K562 (cell line): ENCODE measurements at regions not wholly inside any gene's neighbourhood (a gene's known extent, or its start where the extent isn't known, plus 50 kb on each side); places are given as distances from the start of the nearest gene placed in this dataset.

Source experiments
- ATAC-seq: fragments of 200-7000 bp; cut with Tn5 transposase; 3 replicates; pipeline ENCODE4 v1.9.1; 2020; ENCODE audit warnings: moderate library complexity
- BruUV-seq: library from RNA; stranded (reverse); fragments of 400-500 nt; replicated peaks from 2 replicates; lab custom pipeline; 2021; lab: Mats Ljungman, UMichigan
- CTCF ChIA-PET: fragments of 300-600 bp; formaldehyde crosslinking; extraction: SDS; loops from one replicate; lab custom pipeline; 2021; ENCODE audit warnings: low intra/inter-chr PET ratio; lab: Yijun Ruan, JAX
- POLR2A ChIA-PET: fragments of 300-600, 350-650 bp; sonication (Branson Sonifier 250); formaldehyde crosslinking; extraction: SDS; loops from one replicate; lab custom pipeline; 2021; ENCODE audit warnings: antibody characterized with exemption, inconsistent platforms; lab: Yijun Ruan, JAX
- DNase-seq, 4 experiments: peaks; one replicate each; pipeline versions ENCODE4 v3.0.0 to v3.0.0-alpha.2; 2011 to 2018; ENCODE audit warnings: low spot score in 3 of 4, mixed read lengths in 3 of 4; ENCODE audit errors: extremely low read depth in 1 of 4
- FAIRE-seq: peaks from 2 replicates; lab custom pipeline; 2011; peaks lifted over from hg19 to GRCh38; lab: Jason Lieb, UNC
- H2AFZ ChIP-seq: 2 replicates; pipeline ENCODE4 v1.6.0; 2011; ENCODE audit warnings: low read depth, low read length, control low read depth, inconsistent platforms
- H3K27ac ChIP-seq: fragments of 200-600 bp; 3 replicates; pipeline ENCODE4 v1.8.0; 2011; ENCODE audit warnings: low read depth, mild to moderate bottlenecking, control low read depth, inconsistent platforms, low read length, moderate library complexity, mixed read lengths; ENCODE audit errors: extremely low read depth
- H3K27me3 ChIP-seq, 2 experiments: fragments of 300-600 bp in 1 of 2; 2 replicates in 1 of 2; 3 replicates in 1 of 2; pipeline versions ENCODE4 v1.6.0 to v1.8.0; 2011; ENCODE audit warnings: inconsistent platforms in 2 of 2, low read length in 2 of 2, mild to moderate bottlenecking in 1 of 2, mixed read lengths in 1 of 2, moderate library complexity in 1 of 2; ENCODE audit not compliant: control insufficient read depth in 2 of 2, insufficient read depth in 2 of 2
- H3K36me3 ChIP-seq: fragments of 300-600 bp; 3 replicates; pipeline ENCODE4 v1.8.0; 2011; ENCODE audit warnings: mild to moderate bottlenecking, low read length, inconsistent platforms; ENCODE audit not compliant: control insufficient read depth, insufficient read depth
- H3K4me1 ChIP-seq, 2 experiments: fragments of 200-600 bp in 1 of 2; replicated peaks in 1 of 2; 2 replicates in 1 of 2; 3 replicates in 1 of 2; pipeline versions ENCODE4 v1.5.1 to v1.8.0; 2011; ENCODE audit warnings: inconsistent platforms in 2 of 2, low read length in 2 of 2, mild to moderate bottlenecking in 1 of 2, mixed read lengths in 1 of 2, moderate library complexity in 1 of 2; ENCODE audit not compliant: control insufficient read depth in 2 of 2, insufficient read depth in 2 of 2
- H3K4me2 ChIP-seq: 2 replicates; pipeline ENCODE4 v1.6.1; 2011; ENCODE audit warnings: low read length, control low read depth, inconsistent platforms, mixed read lengths; ENCODE audit not compliant: insufficient read depth
- H3K4me3 ChIP-seq: fragments of 200-600 bp; sonication (generic), shearing (Covaris generic); 2 replicates; pipeline ENCODE4 v1.5.1; 2016; ENCODE audit warnings: control low read depth, inconsistent platforms
- H3K79me2 ChIP-seq: fragments of 200-600 bp; 3 replicates; pipeline ENCODE4 v1.8.0; 2011; ENCODE audit warnings: low read length, inconsistent platforms; ENCODE audit not compliant: control insufficient read depth, insufficient read depth
- H3K9ac ChIP-seq, 2 experiments: 2 replicates each; pipeline versions ENCODE4 v1.6.0 to v1.6.1; 2011; ENCODE audit warnings: low read depth in 2 of 2, low read length in 2 of 2, control low read depth in 1 of 2, inconsistent platforms in 1 of 2, mild to moderate bottlenecking in 1 of 2, mixed read lengths in 1 of 2; ENCODE audit not compliant: insufficient read depth in 1 of 2
- H3K9me1 ChIP-seq: one replicate; pipeline ENCODE4 v1.6.0; 2011; ENCODE audit warnings: inconsistent platforms, mild to moderate bottlenecking, low read length, moderate library complexity; ENCODE audit not compliant: control insufficient read depth, insufficient read depth
- H3K9me3 ChIP-seq: replicated peaks from 2 replicates; pipeline ENCODE4 v1.5.1; 2011; ENCODE audit warnings: low read depth, low read length, inconsistent platforms; ENCODE audit not compliant: control insufficient read depth, insufficient read depth
- H4K20me1 ChIP-seq: replicated peaks from 2 replicates; pipeline ENCODE4 v1.6.1; 2011; ENCODE audit warnings: low read length, inconsistent platforms, mixed read lengths; ENCODE audit not compliant: control insufficient read depth, insufficient read depth
- ATF1 ChIP-seq, 2 experiments: fragments of 450-650 bp in 1 of 2; IDR thresholded peaks; 2 replicates each; pipeline ENCODE4 v1.6.1; 2016; ENCODE audit warnings: missing compliant biosample characterization in 1 of 2, missing genetic modification characterization in 1 of 2
- FOSL1 ChIP-seq: fragments of 200-800 bp; sonication (Bioruptor generic); conservative IDR thresholded peaks from 2 replicates; pipeline ENCODE4 v1.6.1; 2016; ENCODE audit warnings: missing genetic modification characterization, missing compliant biosample characterization
- GABPB2 ChIP-seq: fragments of 250-450 bp; sonication (Bioruptor Pico); conservative IDR thresholded peaks from 2 replicates; pipeline ENCODE4 v1.5.1; 2021; ENCODE audit warnings: mild to moderate bottlenecking
- GATA2 ChIP-seq: sonication (generic); formaldehyde crosslinking; IDR thresholded peaks from 2 replicates; pipeline ENCODE4 v1.4.0; 2020; ENCODE audit warnings: mild to moderate bottlenecking, missing genetic modification reagents
- MCM7 ChIP-seq, 2 experiments: fragments of 450-650 bp; IDR thresholded peaks; 2 replicates each; pipeline ENCODE4 v1.6.1; 2016 to 2018
- NFYB ChIP-seq: IDR thresholded peaks from 2 replicates; pipeline ENCODE4 v1.6.1; 2011; ENCODE audit warnings: mild to moderate bottlenecking, moderate library complexity; ENCODE audit not compliant: insufficient read length; ENCODE audit errors: extremely low read depth
- NRF1 ChIP-seq, 2 experiments: fragments of 450-650 bp; IDR thresholded peaks in 1 of 2; conservative IDR thresholded peaks in 1 of 2; 2 replicates each; pipeline ENCODE4 v1.6.1; 2014; ENCODE audit warnings: mild to moderate bottlenecking in 2 of 2
- SNIP1 ChIP-seq: fragments of 450-650 bp; IDR thresholded peaks from 2 replicates; pipeline ENCODE4 v1.7.1; 2017; ENCODE audit warnings: low read depth, mild to moderate bottlenecking
- SPI1 ChIP-seq: IDR thresholded peaks from 2 replicates; pipeline ENCODE4 v1.6.1; 2011; ENCODE audit warnings: low read depth, low read length, control low read depth, borderline replicate concordance
- TBP ChIP-seq: optimal IDR thresholded peaks from 2 replicates; pipeline ENCODE3; 2011; ENCODE audit warnings: low read depth, low read length, improper control_type of control experiment
- ZNF696 ChIP-seq: fragments of 250-450 bp; sonication (Bioruptor Pico); conservative IDR thresholded peaks from 2 replicates; pipeline ENCODE4 v1.4.0; 2020; ENCODE audit warnings: mild to moderate bottlenecking, moderate library complexity
- WGBS: fragments of 100-300 bp; shearing (Covaris generic); methylation state at CpG from one replicate; pipeline ENCODE4 v1.1.6; 2016; ENCODE audit warnings: low coverage, mixed read lengths; ENCODE audit not compliant: insufficient coverage; ENCODE audit errors: missing lambda C conversion rate; 5-methylcytosine and 5-hydroxymethylcytosine counted together
- in situ Hi-C: fragments of 300-500 bp; cut with MboI; formaldehyde crosslinking; loops from 4 replicates; pipeline ENCODE4 v1.15.0; 2018; ENCODE audit warnings: inconsistent platforms, mixed read lengths
- intact Hi-C: fragments of 100-400 bp; cut with micrococcal nuclease; formaldehyde crosslinking; loops from 2 replicates; pipeline ENCODE4 v1.14.2; 2022
- TF ChIP-seq, protein P1 (sequence below): sonication (generic); formaldehyde crosslinking; IDR thresholded peaks from 2 replicates; pipeline ENCODE4 v1.8.1; 2023; ENCODE audit warnings: mild to moderate bottlenecking, missing genetic modification reagents
- TF ChIP-seq, protein P2 (sequence below): fragments of 250-450 bp; sonication (Bioruptor Pico); IDR thresholded peaks from 2 replicates; pipeline ENCODE4 v1.8.0; 2022; ENCODE audit warnings: inconsistent platforms

DNA sequence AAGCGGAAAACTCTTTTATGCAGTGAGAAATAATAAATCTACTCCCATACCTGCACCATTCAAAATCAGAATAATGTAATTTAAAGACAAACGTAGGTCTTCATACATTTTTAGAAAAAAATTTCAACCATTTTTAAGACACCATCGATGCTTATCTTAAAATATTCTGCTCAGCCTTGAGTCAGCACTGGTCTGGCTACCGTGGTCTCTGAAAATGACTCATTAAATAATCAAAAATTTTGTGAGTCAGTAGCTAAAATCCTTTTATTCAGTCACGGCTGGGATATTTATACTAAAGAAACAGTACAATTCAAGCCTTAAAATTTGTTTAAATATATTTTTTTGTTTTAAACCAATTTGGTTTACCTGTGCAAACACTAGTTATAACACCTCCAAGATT, 2862.8 kb upstream of the PCDH20 start:
- H2AFZ ChIP-seq = no peak overlapping the region
- DNase-seq = no peak
- H3K4me1 ChIP-seq = no peaks in the 10 kb centered on the region
- no peaks in the 10 kb centered on the region for H3K9me3 ChIP-seq
- no TSS peak for BruUV-seq
- no peaks in the 10 kb centered on the region for H3K9me1 ChIP-seq
- WGBS = 10% methylated on average over 5 of the region's 5 CpGs
- H3K27ac ChIP-seq = no peak overlapping the region
- FAIRE-seq = no peak
- TF ChIP-seq GATA2 (CRISPR knock-in tag) = no peak
- TF ChIP-seq FOSL1 (tag) = 0 out of 2 replicates have a peak, but pooled peaks have one; percentile 43
- H3K4me3 ChIP-seq = no peak overlapping the region
- no peak for ATAC-seq
- in situ Hi-C loops (no loop called here), intact Hi-C loops (no loop called here)
- H3K9ac ChIP-seq = no peak overlapping the region
- H4K20me1 ChIP-seq = no peaks in the 10 kb centered on the region
- CTCF ChIA-PET = no interaction called here
- H3K27me3 ChIP-seq = no peaks in the 10 kb centered on the region
- no peaks in the 10 kb centered on the region for H3K36me3 ChIP-seq
- no peak overlapping the region for H3K4me2 ChIP-seq
- H3K79me2 ChIP-seq = no peaks in the 10 kb centered on the region
- POLR2A ChIA-PET = no interaction called here

DNA sequence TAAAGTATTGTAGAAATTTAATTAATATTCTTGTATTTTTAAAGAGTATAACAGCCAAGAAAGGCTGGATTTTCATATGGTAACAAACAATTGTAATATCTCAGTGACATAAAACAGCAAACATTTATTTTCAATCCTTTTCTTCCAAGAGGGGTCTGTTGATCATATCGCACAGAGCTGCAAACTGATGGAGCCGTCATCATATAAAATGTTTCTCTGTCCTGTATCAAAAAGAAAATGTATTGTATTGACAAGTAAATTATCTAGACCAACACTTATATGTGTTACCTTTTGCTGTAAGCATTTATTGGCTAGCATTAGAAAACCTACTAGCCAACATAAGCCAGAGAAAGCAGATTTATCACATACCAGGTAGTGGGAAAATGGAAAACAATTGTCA, 2861.4 kb upstream of the PCDH20 start:
- H3K9me1 ChIP-seq = no peaks in the 10 kb centered on the region
- H3K27ac ChIP-seq = no peak overlapping the region
- ChIA-PET POLR2A (no interaction called here), CTCF (no interaction called here)
- H3K36me3 ChIP-seq = no peaks in the 10 kb centered on the region
- H3K79me2 ChIP-seq = no peaks in the 10 kb centered on the region
- no peaks in the 10 kb centered on the region for H3K4me1 ChIP-seq
- no peak for ATAC-seq
- H3K4me3 ChIP-seq = no peak overlapping the region
- no TSS peak for BruUV-seq
- no peak overlapping the region for H2AFZ ChIP-seq
- WGBS = 9% methylated on average over 2 of the region's 2 CpGs
- H4K20me1 ChIP-seq = no peaks in the 10 kb centered on the region
- H3K9me3 ChIP-seq = no peaks in the 10 kb centered on the region
- no peak overlapping the region for H3K9ac ChIP-seq
- in situ Hi-C loops = no loop called here
- FAIRE-seq = no peak
- H3K27me3 ChIP-seq = no peaks in the 10 kb centered on the region
- no peak overlapping the region for H3K4me2 ChIP-seq
- intact Hi-C loops = no loop called here
- DNase-seq = no peak
- TF ChIP-seq ATF1 (CRISPR knock-in tag; IDR thresholded peaks at IDR 0.05) (no peak), ATF1 (tag; IDR thresholded peaks at IDR 0.05) (no peak), ZNF696 (CRISPR knock-in tag) (no peak), TBP (no peak), SNIP1 (no peak), SPI1 (no peak), NRF1 (conservative IDR thresholded peaks at IDR 0.05 in 1 of 2, IDR thresholded peaks at IDR 0.05 in 1 of 2) (no peak), MCM7 (IDR thresholded peaks at IDR 0.05) (no peak), NFYB (no peak), GABPB2 (CRISPR knock-in tag) (no peak)
- TF ChIP-seq, protein P1, sequence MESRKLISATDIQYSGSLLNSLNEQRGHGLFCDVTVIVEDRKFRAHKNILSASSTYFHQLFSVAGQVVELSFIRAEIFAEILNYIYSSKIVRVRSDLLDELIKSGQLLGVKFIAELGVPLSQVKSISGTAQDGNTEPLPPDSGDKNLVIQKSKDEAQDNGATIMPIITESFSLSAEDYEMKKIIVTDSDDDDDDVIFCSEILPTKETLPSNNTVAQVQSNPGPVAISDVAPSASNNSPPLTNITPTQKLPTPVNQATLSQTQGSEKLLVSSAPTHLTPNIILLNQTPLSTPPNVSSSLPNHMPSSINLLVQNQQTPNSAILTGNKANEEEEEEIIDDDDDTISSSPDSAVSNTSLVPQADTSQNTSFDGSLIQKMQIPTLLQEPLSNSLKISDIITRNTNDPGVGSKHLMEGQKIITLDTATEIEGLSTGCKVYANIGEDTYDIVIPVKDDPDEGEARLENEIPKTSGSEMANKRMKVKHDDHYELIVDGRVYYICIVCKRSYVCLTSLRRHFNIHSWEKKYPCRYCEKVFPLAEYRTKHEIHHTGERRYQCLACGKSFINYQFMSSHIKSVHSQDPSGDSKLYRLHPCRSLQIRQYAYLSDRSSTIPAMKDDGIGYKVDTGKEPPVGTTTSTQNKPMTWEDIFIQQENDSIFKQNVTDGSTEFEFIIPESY = no peak
- TF ChIP-seq, protein P2, sequence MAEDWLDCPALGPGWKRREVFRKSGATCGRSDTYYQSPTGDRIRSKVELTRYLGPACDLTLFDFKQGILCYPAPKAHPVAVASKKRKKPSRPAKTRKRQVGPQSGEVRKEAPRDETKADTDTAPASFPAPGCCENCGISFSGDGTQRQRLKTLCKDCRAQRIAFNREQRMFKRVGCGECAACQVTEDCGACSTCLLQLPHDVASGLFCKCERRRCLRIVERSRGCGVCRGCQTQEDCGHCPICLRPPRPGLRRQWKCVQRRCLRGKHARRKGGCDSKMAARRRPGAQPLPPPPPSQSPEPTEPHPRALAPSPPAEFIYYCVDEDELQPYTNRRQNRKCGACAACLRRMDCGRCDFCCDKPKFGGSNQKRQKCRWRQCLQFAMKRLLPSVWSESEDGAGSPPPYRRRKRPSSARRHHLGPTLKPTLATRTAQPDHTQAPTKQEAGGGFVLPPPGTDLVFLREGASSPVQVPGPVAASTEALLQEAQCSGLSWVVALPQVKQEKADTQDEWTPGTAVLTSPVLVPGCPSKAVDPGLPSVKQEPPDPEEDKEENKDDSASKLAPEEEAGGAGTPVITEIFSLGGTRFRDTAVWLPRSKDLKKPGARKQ = no peak
